Inferior parietal cortex (tissue), 1 donor: ENCODE measurements at regions not wholly inside any gene's neighbourhood (a gene's known extent, or its start where the extent isn't known, plus 50 kb on each side); places are given as distances from the start of the nearest gene placed in this dataset.
"Not testable (repeated sequence)": the region's sequence is repeated elsewhere in the genome, so short reads cannot be mapped to it uniquely, and the experiment has no call there.

Source experiments
- DNase-seq: peaks from one replicate; pipeline ENCODE4 v3.0.0-alpha.2; 2016; ENCODE audit errors: extremely low spot score

DNA sequence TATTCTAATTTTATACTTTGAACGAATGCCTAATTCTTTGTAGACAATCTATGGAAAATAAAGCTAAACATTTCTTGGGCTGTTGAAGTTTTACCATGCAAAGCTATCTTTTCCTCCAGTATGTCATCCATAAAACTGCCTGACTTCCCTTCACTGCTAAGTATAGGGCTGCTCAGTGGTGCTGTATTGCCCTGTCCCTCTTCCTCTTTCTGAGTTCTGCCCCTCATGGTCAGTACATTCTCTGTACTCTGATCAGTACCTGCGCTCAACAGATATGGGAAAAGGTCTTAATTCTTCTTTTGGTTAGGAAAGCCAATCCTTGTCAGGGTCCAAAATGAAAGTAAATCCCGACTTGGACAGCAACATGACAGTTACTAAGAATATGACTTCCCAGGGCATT is 321.9 kb downstream of the RAD51AP2 start:
- no peak for DNase-seq

DNA sequence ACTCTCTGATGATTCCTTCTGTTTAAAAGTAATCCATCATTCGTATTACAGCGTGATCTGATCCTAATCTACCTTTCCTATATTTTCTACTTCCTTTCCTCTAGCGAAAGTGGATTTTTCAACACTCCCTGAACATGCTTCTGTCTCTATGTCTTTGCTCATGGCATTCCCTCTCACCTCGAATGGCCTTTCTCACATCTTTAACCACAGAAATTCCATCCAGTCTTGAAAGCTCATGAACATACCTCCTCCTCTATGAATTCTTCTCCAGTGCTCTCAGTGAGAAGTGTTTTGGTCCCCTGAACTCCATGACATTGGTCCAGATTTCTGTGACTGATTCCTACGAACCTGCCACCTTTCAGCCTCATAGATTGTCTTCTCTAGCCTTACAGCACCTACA is 323.2 kb downstream of the RAD51AP2 start:
- DNase-seq = no peak

- no peak for DNase-seq
These were observed 324.2 kb downstream of the RAD51AP2 start for GRCh38 chr2:17194083-17194482.

GRCh38 chr2:17193433-17193890 is 324.8 kb downstream of the RAD51AP2 start:
- not testable (repeated sequence) for DNase-seq

DNA sequence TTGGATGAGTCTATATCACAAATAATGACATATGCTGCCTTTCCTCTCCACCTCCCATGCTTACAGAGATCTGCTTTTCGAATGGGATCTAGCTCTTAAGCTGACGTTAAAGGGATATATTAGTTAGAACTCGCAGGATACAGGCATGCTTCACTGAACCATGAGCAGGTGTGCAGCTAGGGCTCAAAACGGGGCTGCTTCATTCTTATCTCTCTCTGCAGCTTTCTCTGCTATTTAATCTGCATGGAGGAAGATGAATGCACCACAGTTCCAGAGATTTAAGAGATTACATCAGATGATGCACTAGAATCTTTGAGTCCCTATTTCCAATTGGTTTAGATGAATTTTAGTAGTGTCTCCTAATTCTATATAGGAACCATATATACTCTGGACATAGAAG is 327.0 kb downstream of the RAD51AP2 start:
- DNase-seq = no peak

GRCh38 chr2:17190527-17190926 is 327.7 kb downstream of the RAD51AP2 start:
- DNase-seq = no peak

DNA sequence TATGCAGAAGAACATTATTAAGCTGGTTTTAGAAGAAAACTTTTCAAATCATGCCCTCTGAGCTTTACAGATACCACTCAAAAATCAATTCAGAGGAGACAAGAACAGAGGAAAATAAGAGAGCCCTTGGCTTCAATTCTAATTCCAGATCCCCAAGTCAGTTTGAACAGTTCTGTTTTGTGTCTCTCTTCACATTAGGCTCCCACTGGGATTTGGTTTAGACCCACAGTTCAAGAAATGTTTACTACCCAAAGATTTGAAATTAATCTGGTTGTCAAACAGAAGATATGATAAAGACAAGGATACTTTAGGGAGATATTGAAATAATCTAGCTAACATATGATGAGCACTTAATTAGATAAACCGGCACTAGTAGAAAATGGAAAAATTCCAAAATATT is 329.5 kb downstream of the RAD51AP2 start:
- no peak for DNase-seq

- no peak for DNase-seq
These were observed 333.7 kb downstream of the RAD51AP2 start for GRCh38 chr2:17184512-17184911.

DNA sequence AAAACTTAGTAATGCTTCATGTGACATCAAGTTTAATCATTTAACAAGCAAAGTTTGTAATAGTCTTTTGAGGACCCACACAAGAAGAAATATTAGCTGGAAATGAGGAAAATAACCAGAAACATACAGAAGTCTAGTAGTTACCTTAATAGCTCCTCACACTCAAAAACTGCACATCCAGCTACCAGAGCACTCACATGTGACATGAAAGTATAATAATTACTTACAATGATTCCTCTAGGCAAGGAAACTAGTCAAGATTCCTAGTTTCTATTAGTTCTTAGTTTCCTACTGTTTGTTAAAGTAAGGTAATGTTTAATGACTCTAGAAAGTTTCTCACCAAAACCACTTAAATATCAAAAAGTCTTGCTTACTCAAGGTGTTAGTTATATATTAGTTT is 335.8 kb downstream of the RAD51AP2 start:
- no peak for DNase-seq

DNA sequence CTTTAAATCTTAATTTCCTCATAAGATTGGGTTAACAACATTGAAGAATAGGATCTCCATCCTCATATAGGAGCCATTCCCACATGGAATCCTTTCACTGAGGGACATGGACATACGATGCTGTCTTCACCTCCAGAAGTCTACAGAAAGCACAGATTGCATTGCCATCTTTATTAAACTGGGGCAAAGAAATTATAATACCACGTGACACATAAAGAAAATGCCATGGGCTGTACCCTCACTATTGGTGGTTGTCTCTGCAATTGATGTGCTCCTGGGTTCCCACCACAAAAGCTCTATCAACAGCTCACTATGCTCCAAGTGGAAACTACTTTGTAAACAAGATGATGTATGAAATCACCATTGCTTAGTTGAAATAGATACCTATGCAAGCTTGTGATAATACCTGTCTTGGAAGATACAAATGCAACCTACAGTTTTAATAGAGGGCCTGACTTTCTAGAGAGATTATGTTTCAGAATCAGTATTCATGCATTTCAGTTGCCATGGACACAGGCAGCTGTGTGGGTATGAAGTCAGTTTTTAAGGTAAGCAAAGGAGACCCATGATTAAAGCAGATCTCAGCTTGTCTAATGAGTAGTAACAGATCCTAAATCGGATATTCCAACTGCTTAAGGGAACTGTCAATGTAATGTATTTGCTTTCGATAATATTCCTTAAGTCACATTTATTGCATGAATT is 337.0 kb downstream of the RAD51AP2 start:
- DNase-seq = no peak

DNA sequence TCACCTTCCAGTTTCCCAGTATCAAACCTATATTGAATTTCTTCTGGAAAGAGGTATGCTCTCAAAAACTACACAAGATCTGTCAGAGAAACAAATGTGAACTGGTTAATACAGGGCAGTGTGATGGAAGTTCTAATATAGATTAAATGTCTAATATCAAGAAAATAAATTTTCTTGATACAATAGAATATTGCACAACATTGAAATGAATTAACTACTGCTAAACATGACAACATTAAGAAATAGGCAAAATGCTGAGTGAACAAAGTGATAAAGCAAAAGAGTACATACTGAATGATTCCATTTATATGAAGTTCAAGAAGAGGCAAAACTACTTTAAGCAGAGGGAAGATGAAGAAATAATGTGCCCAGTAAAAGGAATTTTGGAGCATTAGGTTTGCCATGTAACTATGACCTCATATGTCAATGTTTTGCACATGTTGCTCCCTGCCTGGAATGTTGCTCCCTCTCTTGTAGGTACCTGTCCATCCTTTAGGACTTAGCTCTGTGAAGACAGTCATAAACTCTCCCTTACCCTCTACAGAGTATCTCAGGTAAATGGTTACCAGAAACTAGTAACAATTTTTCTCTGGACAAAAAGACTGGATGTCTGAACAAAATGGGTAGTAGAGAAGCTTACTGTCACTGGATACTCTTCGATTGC is 339.0 kb downstream of the RAD51AP2 start:
- DNase-seq = no peak

DNA sequence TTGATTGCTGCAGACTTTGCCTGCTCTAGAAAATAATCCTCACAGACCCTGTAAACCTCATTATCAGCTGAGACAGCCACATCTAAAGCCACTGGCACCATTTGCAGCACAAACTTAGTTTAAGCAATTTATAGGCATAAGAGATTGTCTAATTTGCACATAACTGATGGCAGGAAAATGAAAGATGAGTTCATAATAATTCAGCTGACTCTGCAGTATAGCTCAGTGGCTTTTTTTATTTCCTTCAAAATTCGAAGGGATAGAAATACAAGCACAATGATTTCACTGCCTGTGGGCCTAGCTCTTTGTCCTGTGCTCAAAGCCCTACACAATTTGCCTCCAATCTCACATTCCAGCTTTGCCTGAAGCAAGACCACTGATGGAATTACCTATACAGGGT is 341.2 kb downstream of the RAD51AP2 start:
- no peak for DNase-seq

DNA sequence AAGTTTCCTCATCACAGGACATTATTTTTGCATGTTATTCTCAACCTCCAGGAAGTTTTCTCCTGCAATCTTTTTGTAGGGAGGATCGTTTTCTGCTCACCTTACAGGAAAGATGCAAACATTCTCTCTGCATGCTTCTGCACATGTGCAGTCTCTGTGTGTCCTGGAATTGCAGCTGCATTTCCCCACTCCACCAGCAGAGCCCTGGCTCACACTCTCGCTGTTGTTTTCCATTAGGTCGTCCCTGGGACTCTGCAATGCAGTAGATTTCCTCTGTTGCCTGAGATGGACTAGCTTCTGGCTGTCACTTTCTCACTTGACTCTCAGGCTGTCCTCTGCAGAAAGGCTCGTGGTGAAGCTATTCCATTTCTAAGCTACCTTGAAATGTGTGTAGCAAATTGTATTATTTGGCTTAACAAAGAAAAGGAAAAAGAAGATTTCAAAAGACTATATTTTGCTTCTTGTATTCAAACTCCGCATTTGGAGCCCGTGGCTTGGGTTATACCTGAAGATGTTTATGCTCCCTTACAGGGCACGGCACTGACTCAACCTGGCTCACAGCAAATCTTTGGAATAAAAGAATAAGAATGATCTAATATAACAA is 346.7 kb downstream of the RAD51AP2 start:
- peak; percentile 53 for DNase-seq

- DNase-seq = no peak
These were observed 351.7 kb downstream of the RAD51AP2 start for GRCh38 chr2:17166506-17166905.

GRCh38 chr2:17164550-17164949 is 353.7 kb downstream of the RAD51AP2 start:
- DNase-seq = no peak

GRCh38 chr2:17163638-17164037 is 354.6 kb downstream of the RAD51AP2 start:
- DNase-seq = no peak

GRCh38 chr2:17162713-17163112 is 355.5 kb downstream of the RAD51AP2 start:
- no peak for DNase-seq

GRCh38 chr2:17160594-17160993 is 357.6 kb downstream of the RAD51AP2 start:
- DNase-seq = no peak

GRCh38 chr2:17156086-17156485 is 362.2 kb downstream of the RAD51AP2 start:
- no peak for DNase-seq

GRCh38 chr2:17149945-17150344 is 368.3 kb downstream of the RAD51AP2 start:
- DNase-seq = no peak

- DNase-seq = no peak
These were observed 369.7 kb downstream of the RAD51AP2 start for GRCh38 chr2:17148407-17149145.

- no peak for DNase-seq
These were observed 371.9 kb downstream of the RAD51AP2 start for GRCh38 chr2:17146358-17146757.
